Karpas-422 (cell line): ENCODE measurements at regions not wholly inside any gene's neighbourhood (a gene's known extent, or its start where the extent isn't known, plus 50 kb on each side); places are given as distances from the start of the nearest gene placed in this dataset. TPM values are rescaled to one million over a fixed set of nuclear protein-coding genes. Genes with fewer than 3 reads are reported as not detected.

ENCODE experiments used
- DNase-seq: peaks from one replicate; pipeline ENCODE4 v3.0.0-alpha.2; 2015
- H2AFZ ChIP-seq: fragments of 200-600 bp; sonication (generic); 2 replicates; pipeline ENCODE4 v1.6.1; 2014; ENCODE audit warnings: antibody characterized with exemption, low read length, mixed read lengths
- H3K27ac ChIP-seq: fragments of 200-600 bp; sonication (generic); 2 replicates; pipeline ENCODE4 v1.5.1; 2014; ENCODE audit warnings: mild to moderate bottlenecking, low read length, moderate library complexity
- H3K27me3 ChIP-seq: fragments of 200-600 bp; sonication (generic); 2 replicates; pipeline ENCODE4 v1.6.1; 2014; ENCODE audit warnings: low read length, mixed read lengths
- H3K36me3 ChIP-seq: fragments of 200-600 bp; sonication (generic); 2 replicates; pipeline ENCODE4 v1.6.1; 2014; ENCODE audit warnings: low read length, mixed read lengths; ENCODE audit not compliant: insufficient read depth
- H3K4me1 ChIP-seq: fragments of 200-600 bp; sonication (generic); 2 replicates; pipeline ENCODE4 v1.6.1; 2014; ENCODE audit warnings: mild to moderate bottlenecking, low read length, mixed read lengths
- H3K4me2 ChIP-seq: fragments of 200-600 bp; sonication (generic); 2 replicates; pipeline ENCODE4 v1.6.1; 2014; ENCODE audit warnings: low read length, low read depth, mild to moderate bottlenecking; ENCODE audit not compliant: poor library complexity, severe bottlenecking
- H3K4me3 ChIP-seq: fragments of 200-600 bp; sonication (generic); 2 replicates; pipeline ENCODE4 v1.5.1; 2014; ENCODE audit warnings: mild to moderate bottlenecking, antibody characterized with exemption, low read length, mixed read lengths
- H3K79me2 ChIP-seq: fragments of 200-600 bp; sonication (generic); 2 replicates; pipeline ENCODE4 v1.6.1; 2014; ENCODE audit warnings: mild to moderate bottlenecking, low read length, mixed read lengths
- H3K9ac ChIP-seq: fragments of 200-600 bp; sonication (generic); 2 replicates; pipeline ENCODE4 v1.6.0; 2014; ENCODE audit warnings: low read length
- H3K9me2 ChIP-seq: fragments of 200-600 bp; sonication (generic), shearing (Covaris generic); replicated peaks from 2 replicates; pipeline ENCODE4 v1.6.0; 2014; ENCODE audit warnings: mild to moderate bottlenecking, low read length, moderate library complexity; ENCODE audit not compliant: insufficient read depth
- H3K9me3 ChIP-seq: fragments of 300-700, 200-600 bp; sonication (generic); 2 replicates; pipeline ENCODE4 v1.6.1; 2014; ENCODE audit warnings: low read length, mixed read lengths
- H4K20me1 ChIP-seq: fragments of 200-600 bp; sonication (generic); 2 replicates; pipeline ENCODE4 v1.6.1; 2014; ENCODE audit warnings: mild to moderate bottlenecking, antibody characterized with exemption, low read length, low read depth; ENCODE audit not compliant: insufficient read depth
- small RNA-seq: library from RNA; depleted of rRNA; stranded (forward); fragments of <200 nt; gene quantifications from one replicate; pipeline ENCODE3, GENCODE V24; 2014

- Histone ChIP-seq H3K9ac (no peak overlapping the region), H3K9me2 (no peaks in the 10 kb centered on the region), H2AFZ (no peak overlapping the region), H3K79me2 (no peaks in the 10 kb centered on the region), H3K4me3 (no peak overlapping the region), H3K27me3 (no peaks in the 10 kb centered on the region), H3K27ac (no peak overlapping the region), H3K36me3 (no peaks in the 10 kb centered on the region), H3K9me3 (peaks cover 14% of the 10 kb centered on the region; the same call in 1 of the 2 replicates), H3K4me1 (no peaks in the 10 kb centered on the region), H4K20me1 (no peaks in the 10 kb centered on the region), H3K4me2 (no peak overlapping the region)
- DNase-seq, result no peak
Observed at GRCh38 chr15:87118435-87118834, 1038.8 kb downstream of the AGBL1 start.

DNA sequence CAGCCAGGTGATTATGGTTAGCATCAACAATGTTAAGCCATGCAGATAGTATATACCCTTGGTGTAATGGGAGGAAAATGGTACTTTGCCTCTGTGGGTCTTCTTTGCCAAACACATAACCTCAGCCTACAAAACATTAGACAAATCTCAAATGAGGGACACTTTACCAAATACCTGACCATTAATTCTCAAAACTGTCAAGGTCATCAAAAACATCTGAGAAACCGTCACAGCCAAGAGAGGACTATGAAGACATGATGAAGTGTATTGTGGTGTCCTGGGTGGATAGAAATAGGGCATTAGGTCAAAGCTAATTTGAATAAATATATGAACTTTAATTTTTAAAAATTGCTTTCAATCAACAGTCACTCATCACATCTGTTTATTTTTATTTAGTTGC is 1036.1 kb downstream of the AGBL1 start:
- H3K27ac ChIP-seq, result no peak overlapping the region
- no peak overlapping the region for H3K4me2 ChIP-seq
- no peak overlapping the region for H3K4me3 ChIP-seq
- H3K79me2 ChIP-seq, result no peaks in the 10 kb centered on the region
- H3K4me1 ChIP-seq, result no peaks in the 10 kb centered on the region
- H3K9ac ChIP-seq, result no peak overlapping the region
- H3K27me3 ChIP-seq, result no peaks in the 10 kb centered on the region
- H3K9me3 ChIP-seq, result 0 out of 2 replicates have a peak, but pooled peaks cover 6% of the 10 kb centered on the region
- H3K36me3 ChIP-seq, result no peaks in the 10 kb centered on the region
- no peaks in the 10 kb centered on the region for H4K20me1 ChIP-seq
- H2AFZ ChIP-seq, result no peak overlapping the region
- DNase-seq, result no peak
- H3K9me2 ChIP-seq, result no peaks in the 10 kb centered on the region

- Histone ChIP-seq H3K36me3 (no peaks in the 10 kb centered on the region), H3K27ac (no peak overlapping the region), H3K79me2 (no peaks in the 10 kb centered on the region), H3K9me3 (peaks cover 37% of the 10 kb centered on the region), H2AFZ (no peak overlapping the region), H3K4me1 (no peaks in the 10 kb centered on the region), H4K20me1 (no peaks in the 10 kb centered on the region), H3K9ac (no peak overlapping the region), H3K9me2 (no peaks in the 10 kb centered on the region), H3K4me2 (no peak overlapping the region), H3K27me3 (no peaks in the 10 kb centered on the region), H3K4me3 (no peak overlapping the region)
- DNase-seq, result no peak
Observed at GRCh38 chr15:87099916-87100315, 1020.2 kb downstream of the AGBL1 start.

DNA sequence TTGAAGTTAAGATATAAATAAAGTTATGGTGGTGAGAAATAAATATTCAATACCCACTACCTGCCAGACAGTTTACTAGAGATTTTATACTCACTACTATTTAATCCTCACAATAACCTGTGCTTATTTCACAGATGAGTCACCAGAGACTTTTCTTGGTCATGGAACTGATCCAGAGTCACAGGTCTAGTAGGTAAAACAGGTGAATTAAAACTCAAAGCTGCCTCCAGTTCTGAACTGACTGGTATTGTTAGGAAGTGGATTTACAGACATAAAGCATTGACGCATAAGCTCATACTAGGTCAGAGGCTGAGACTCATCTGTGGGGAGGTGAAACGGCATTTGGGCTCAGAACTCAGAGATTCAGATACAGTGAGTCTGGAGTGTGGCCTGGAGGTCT is 1009.9 kb downstream of the AGBL1 start:
- no peaks in the 10 kb centered on the region for H3K4me1 ChIP-seq
- H3K4me2 ChIP-seq, result no peak overlapping the region
- no peak overlapping the region for H3K9ac ChIP-seq
- H3K27ac ChIP-seq, result no peak overlapping the region
- no peak overlapping the region for H2AFZ ChIP-seq
- no peaks in the 10 kb centered on the region for H3K27me3 ChIP-seq
- no peak for DNase-seq
- H4K20me1 ChIP-seq, result no peaks in the 10 kb centered on the region
- no peaks in the 10 kb centered on the region for H3K36me3 ChIP-seq
- no peaks in the 10 kb centered on the region for H3K79me2 ChIP-seq
- peaks cover 21% of the 10 kb centered on the region for H3K9me3 ChIP-seq
- H3K4me3 ChIP-seq, result no peak overlapping the region
- H3K9me2 ChIP-seq, result no peaks in the 10 kb centered on the region

- Histone ChIP-seq H3K4me1 (no peaks in the 10 kb centered on the region), H3K79me2 (no peaks in the 10 kb centered on the region), H3K9me3 (peaks cover 19% of the 10 kb centered on the region), H3K4me3 (no peak overlapping the region), H2AFZ (no peak overlapping the region), H4K20me1 (no peaks in the 10 kb centered on the region), H3K27ac (no peak overlapping the region), H3K9ac (no peak overlapping the region), H3K4me2 (no peak overlapping the region), H3K27me3 (no peaks in the 10 kb centered on the region), H3K9me2 (no peaks in the 10 kb centered on the region), H3K36me3 (no peaks in the 10 kb centered on the region)
- no peak for DNase-seq
Observed at GRCh38 chr15:87083201-87083600, 1003.5 kb downstream of the AGBL1 start.

DNA sequence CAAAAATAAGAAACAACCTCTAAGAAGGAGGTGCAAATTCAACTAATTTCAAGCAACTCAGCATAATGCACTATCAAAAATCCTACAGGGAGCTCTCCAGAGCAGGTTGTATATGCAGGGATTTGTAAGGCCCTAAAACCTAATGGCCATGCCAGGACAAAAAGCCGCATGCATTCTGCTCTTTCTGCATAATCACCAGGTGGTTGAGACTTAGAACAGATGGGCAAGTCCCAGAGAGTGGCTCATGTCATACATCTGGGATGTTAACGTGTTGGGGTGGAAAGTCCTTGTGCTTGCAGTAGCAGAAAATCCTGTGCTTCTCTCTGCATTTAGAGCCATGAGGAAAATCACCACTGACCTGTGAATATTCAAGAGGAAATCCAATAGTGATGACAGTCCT is 1002.9 kb downstream of the AGBL1 start:
- Histone ChIP-seq H3K27ac (no peak overlapping the region), H3K4me1 (no peaks in the 10 kb centered on the region), H3K79me2 (no peaks in the 10 kb centered on the region), H3K4me2 (no peak overlapping the region), H3K9me2 (no peaks in the 10 kb centered on the region), H2AFZ (no peak overlapping the region), H3K27me3 (no peaks in the 10 kb centered on the region), H3K4me3 (no peak overlapping the region), H3K9ac (no peak overlapping the region), H4K20me1 (no peaks in the 10 kb centered on the region), H3K9me3 (peaks cover 18% of the 10 kb centered on the region), H3K36me3 (no peaks in the 10 kb centered on the region)
- DNase-seq, result no peak

GRCh38 chr15:87080547-87080946 is 1000.9 kb downstream of the AGBL1 start:
- no peak overlapping the region for H2AFZ ChIP-seq
- no peak for DNase-seq
- H4K20me1 ChIP-seq, result no peaks in the 10 kb centered on the region
- H3K36me3 ChIP-seq, result no peaks in the 10 kb centered on the region
- H3K79me2 ChIP-seq, result no peaks in the 10 kb centered on the region
- H3K9me2 ChIP-seq, result no peaks in the 10 kb centered on the region
- no peak overlapping the region for H3K4me3 ChIP-seq
- H3K4me2 ChIP-seq, result no peak overlapping the region
- no peak overlapping the region for H3K27ac ChIP-seq
- H3K9me3 ChIP-seq, result peaks cover 27% of the 10 kb centered on the region
- H3K4me1 ChIP-seq, result no peaks in the 10 kb centered on the region
- no peak overlapping the region for H3K9ac ChIP-seq
- H3K27me3 ChIP-seq, result no peaks in the 10 kb centered on the region

Small RNA genes in the stretch of these regions (small RNA-seq; reads per million reads assigned to genes)
- gene RNU6-185P, result not detected
